Left renal pelvis (tissue), 4 donors: ENCODE measurements at regions not wholly inside any gene's neighbourhood (a gene's known extent, or its start where the extent isn't known, plus 50 kb on each side); places are given as distances from the start of the nearest gene placed in this dataset.

Source experiments
- DNase-seq, 4 donors: peaks; one replicate each; pipeline ENCODE4 v3.0.0-alpha.2; 2013; ENCODE audit warnings: low read depth in 4 of 4, low spot score in 3 of 4

- no peak for DNase-seq
These were observed 785.6 kb upstream of the SOX9 start for GRCh38 chr17:71335212-71335611.

- no peak for DNase-seq
These were observed 782.9 kb upstream of the SOX9 start for GRCh38 chr17:71337938-71338337.

- DNase-seq = no peak
These were observed 782.4 kb upstream of the SOX9 start for GRCh38 chr17:71338396-71338795.

- DNase-seq = no peak
These were observed 781.6 kb upstream of the SOX9 start for GRCh38 chr17:71339206-71339605.

GRCh38 chr17:71342737-71343136, 778.1 kb upstream of the SOX9 start:
- DNase-seq = no peak

GRCh38 chr17:71349908-71350600, 770.8 kb upstream of the SOX9 start:
- DNase-seq = no peak

GRCh38 chr17:71360301-71360700, 760.5 kb upstream of the SOX9 start:
- DNase-seq = no peak

GRCh38 chr17:71361656-71362450, 759.0 kb upstream of the SOX9 start:
- no peak for DNase-seq

GRCh38 chr17:71363661-71364060, 757.2 kb upstream of the SOX9 start:
- no peak for DNase-seq

- no peak for DNase-seq
These were observed 749.0 kb upstream of the SOX9 start for GRCh38 chr17:71371809-71372208.

GRCh38 chr17:71375948-71376347, 744.9 kb upstream of the SOX9 start:
- no peak for DNase-seq

- no peak for DNase-seq
These were observed 743.9 kb upstream of the SOX9 start for GRCh38 chr17:71376933-71377332.

GRCh38 chr17:71378036-71378435, 742.8 kb upstream of the SOX9 start:
- DNase-seq = no peak

GRCh38 chr17:71378741-71379140, 742.1 kb upstream of the SOX9 start:
- DNase-seq = no peak

- no peak for DNase-seq
These were observed 741.3 kb upstream of the SOX9 start for GRCh38 chr17:71379512-71379911.

- DNase-seq = no peak
These were observed 740.3 kb upstream of the SOX9 start for GRCh38 chr17:71380535-71380934.

- DNase-seq = no peak
These were observed 739.9 kb upstream of the SOX9 start for GRCh38 chr17:71380936-71381335.

- no peak for DNase-seq
These were observed 737.7 kb upstream of the SOX9 start for GRCh38 chr17:71383091-71383490.

- DNase-seq = no peak
These were observed 733.4 kb upstream of the SOX9 start for GRCh38 chr17:71387456-71387855.

GRCh38 chr17:71392715-71393567, 727.9 kb upstream of the SOX9 start:
- DNase-seq = no peak

GRCh38 chr17:71395901-71396300, 724.9 kb upstream of the SOX9 start:
- no peak for DNase-seq
